H4 (cell line): ENCODE measurements at regions not wholly inside any gene's neighbourhood (a gene's known extent, or its start where the extent isn't known, plus 50 kb on each side); places are given as distances from the start of the nearest gene placed in this dataset.

ENCODE experiments used
- DNase-seq: peaks from one replicate; pipeline ENCODE4 v3.0.0-alpha.2; 2015; ENCODE audit warnings: low spot score

DNA sequence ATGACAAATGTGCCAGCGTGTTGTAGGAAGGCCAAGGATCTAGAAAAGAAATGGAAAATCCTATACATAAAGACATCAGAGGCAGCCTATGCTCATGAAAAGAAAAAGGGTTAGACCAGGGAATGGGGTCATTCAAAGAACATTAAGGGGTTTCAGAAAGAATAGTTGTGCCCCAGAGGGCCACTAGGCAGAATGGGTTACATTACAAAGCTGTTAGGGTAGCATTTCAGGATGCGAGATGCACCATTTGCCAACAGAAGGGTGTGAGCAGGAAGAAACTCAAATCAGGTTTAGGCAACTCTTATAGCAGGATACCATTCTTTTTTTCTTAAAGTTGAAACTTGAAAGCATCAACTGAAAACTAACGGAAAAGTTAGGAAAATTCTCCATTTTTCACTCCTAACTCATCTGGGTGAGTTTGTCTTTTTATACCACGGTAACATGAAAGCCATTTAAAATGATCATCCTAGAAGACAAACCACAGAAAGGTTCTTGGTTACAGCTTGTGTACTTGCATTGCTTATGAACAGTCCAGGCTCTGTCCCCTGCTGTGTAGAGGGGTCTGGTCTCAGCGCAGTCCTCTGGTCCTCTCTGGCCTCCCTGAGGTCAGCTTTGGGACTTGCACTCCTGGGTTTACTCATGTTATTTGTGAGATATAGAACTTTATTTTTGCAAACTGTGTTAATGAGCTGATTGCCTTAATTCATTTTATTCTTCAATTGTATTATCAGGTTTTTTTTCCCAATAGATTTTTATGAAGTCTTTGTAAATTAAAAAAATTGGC lies 209.1 kb downstream of the DACT1 start:
- DNase-seq, result no peak

DNA sequence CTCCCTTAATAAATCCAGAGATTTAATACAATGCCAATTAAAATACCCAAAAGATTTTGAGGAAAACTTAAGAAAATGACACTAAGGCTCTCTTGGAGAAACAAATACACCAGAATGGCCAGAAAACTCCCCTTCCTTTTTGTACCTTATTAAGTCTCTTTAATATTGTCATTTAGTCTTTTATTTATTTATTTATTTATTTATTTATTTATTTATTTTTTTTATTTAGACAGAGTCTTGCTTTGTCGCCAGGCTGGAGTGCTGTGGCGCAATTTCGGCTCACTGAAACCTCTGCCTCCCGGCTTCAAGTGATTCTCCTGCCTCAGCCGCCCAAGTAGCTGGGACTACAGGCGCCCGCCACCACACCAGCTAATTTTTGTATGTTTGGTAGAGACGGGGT lies 210.6 kb downstream of the DACT1 start:
- no peak for DNase-seq

DNA sequence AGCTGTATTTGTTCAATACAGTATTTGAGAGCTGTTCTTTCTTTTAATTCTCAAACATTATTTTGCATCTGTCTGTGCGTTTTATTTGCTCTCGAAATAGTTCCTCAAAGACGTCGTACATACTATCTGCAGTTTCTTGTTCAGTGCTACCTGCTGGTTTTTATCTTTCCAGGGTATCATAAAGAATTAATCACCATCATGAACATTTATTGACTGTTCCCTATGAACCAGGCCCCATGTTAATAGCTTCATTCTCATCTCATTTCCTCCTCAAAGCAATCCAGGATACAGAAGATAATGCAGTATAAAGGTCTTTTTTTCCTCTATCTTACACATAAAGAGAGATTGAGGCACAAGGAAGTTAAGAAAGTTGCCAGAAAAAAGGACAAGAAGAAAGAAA lies 211.8 kb downstream of the DACT1 start:
- DNase-seq, result no peak

- DNase-seq, result no peak
Observed at GRCh38 chr14:58850011-58850410, 212.2 kb downstream of the DACT1 start.

DNA sequence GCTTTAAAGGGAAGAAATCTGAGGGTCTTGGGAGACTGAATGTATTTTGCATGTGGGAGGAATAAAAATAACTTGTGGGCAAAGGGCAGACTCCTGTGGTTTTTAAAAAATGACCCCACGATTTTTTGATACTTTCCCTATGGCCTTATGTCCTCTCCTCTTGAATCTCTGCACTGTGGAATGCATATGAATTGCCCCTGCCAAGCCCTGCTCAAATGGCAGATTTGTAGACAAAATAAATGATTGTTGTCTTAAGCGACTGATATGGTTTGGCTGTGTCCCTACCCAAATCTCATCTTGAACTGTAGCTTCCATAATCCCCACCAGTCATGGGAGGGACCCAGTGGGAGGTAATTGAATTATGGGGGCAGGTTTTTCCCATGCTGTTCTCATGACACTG lies 223.8 kb downstream of the DACT1 start:
- no peak for DNase-seq

DNA sequence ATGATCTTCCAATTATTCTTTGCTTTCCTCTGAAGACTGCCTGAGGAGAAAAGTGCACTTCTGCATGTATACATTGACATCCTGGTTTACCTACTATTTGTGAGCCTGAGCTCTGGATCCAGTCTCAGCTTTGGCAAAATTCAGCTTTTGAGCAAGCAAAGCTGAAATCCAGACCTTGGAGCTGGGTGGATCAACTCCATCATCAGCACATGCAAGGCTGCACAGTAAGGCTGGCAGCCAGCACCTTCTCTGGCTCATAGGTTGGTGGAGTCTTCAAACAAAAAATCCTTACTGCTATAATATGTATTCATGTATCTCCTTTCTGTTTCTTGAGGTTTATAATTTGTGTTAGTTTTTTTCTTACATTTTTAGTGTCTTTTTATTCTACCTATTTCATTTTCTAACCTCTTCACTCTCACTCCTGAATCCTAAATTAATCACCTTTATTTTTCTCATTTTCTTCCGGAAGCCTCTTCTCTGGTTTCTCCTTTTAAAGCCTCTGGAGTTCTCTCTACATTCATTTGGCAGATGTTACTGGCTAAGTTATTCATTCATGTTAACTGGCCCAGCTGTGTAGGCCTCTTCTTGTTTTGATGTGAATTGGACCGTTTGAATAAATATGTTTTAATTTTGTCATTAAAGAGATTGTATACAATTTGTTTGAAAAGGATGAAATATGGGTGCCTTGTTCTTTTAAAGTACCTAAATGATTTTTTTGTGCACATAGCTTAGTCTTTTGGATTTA lies 224.8 kb downstream of the DACT1 start:
- DNase-seq, result no peak

DNA sequence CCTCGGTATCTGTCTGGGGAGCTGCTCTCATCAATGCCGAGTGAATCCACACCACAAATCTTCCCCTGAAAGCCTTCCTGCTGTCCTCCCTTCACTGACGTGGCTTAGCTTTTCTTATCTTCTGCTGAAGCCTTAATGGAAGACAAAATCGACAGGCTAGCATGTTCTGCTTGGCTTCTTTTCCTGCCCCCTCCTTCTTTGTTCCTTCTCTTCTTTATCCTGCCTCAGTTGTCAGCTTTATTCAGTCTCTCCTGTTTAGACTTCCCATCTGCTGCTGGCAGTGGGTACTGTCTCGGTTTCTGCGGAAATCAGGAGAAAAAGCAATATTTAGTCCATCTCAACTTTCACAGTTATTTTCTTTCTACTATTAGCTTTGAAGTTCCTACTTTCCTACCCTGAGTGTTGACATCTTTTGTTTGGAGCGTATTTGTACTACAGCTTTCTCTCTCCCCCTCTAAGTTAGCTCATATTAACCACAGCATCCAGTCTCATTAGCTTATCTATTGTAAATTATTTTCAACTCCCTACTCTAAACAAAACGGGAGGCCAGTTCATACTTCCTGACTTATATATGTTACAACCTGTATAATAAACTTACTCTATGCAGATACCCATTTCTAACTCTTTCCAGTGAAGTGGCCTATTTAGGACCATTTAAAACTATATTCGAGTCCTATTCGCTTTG lies 226.0 kb downstream of the DACT1 start:
- no peak for DNase-seq

- DNase-seq, result peak; percentile 59
Observed at GRCh38 chr14:58864751-58865513, 227.2 kb downstream of the DACT1 start.

DNA sequence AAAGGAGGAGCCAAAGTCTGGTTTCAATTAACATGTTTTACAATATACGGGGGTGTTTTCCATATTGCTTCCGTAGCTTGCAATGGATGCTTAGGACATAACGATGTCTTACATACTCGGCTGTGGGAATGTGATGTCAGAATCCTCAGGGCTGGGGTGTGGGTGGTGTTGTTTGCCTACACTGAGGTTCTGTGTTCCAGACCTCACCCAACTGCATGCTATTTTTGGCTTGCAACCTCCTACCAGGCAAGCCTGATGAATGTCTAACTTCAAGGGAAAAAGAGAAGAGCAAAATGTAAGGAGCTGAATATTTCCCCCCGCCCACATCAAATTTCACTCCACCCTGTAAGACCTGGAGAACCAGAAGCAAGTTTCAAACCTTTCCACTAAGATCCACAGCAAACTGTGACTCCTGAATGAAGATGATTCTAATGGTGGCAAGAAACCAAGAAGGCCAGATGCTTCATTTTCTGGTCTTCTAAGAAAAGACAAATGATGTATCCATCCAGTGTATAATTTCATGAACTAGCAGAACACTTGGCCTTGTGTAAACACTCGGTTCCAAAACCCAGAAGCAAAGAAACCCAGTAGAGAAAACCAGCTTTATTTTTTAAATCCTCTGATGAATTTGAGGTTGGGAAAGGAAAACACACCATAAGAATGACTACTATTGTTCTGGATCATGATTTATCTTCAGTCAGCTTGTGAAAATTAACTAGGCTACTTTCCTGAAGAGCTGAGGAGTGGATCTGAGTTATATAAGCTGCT lies 227.9 kb downstream of the DACT1 start:
- no peak for DNase-seq

DNA sequence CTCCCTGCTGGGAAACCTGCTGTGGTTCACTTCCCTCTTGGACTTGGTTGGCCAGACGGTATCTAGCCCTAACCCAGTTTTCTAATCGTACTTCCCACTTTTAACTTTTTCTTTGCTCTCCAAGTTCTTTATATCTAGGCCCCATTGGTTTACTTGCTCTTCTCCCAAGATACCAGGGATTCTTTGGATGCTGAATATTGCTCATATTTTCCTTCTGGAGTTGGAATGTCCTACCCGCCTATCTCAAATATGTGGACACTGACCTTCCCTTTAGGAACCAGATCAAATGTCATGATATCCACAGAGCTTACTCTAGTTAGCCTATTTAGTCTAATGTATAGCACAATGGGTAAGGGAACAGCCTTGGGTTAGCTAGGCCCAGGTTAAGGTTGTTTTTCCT lies 228.6 kb downstream of the DACT1 start:
- DNase-seq, result no peak

GRCh38 chr14:58870961-58871360 lies 233.2 kb downstream of the DACT1 start:
- no peak for DNase-seq

DNA sequence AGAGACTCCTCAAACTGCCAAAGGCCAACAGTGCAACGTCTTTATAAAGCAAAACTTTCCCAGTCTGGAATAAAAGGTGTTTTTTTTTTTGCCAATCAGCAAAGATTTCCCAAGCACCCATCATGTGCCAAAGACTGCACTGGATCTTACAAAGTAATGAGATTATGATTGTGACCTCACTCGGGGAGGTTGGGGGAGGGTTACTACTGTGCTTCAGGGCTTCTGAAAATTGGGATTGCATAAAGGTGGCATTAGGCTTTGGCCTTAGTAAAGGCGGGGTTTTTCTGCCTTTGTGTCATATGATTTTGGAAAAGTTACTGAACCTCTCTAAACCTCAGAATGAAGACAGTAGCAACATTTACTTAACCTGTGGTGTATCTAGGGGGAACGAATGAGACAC lies 233.8 kb downstream of the DACT1 start:
- DNase-seq, result no peak

DNA sequence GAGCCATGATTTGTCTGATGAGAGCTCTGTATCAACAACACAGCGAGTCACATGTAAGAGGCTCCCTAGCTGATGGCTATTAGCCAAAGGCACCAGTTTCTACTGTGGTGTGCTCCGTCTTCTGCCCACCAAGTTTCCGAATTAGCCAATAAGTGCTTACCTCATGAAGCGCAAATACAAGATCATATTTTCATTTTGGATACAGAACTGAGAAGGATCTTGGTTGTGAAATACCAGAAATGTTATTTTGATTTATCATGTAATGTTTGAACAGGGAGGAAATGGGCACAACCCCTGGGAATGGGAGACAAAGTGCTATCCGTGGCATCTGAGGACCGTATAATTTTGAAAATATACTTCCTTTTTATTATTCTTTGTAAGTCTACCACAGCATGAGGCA lies 234.3 kb downstream of the DACT1 start:
- no peak for DNase-seq

DNA sequence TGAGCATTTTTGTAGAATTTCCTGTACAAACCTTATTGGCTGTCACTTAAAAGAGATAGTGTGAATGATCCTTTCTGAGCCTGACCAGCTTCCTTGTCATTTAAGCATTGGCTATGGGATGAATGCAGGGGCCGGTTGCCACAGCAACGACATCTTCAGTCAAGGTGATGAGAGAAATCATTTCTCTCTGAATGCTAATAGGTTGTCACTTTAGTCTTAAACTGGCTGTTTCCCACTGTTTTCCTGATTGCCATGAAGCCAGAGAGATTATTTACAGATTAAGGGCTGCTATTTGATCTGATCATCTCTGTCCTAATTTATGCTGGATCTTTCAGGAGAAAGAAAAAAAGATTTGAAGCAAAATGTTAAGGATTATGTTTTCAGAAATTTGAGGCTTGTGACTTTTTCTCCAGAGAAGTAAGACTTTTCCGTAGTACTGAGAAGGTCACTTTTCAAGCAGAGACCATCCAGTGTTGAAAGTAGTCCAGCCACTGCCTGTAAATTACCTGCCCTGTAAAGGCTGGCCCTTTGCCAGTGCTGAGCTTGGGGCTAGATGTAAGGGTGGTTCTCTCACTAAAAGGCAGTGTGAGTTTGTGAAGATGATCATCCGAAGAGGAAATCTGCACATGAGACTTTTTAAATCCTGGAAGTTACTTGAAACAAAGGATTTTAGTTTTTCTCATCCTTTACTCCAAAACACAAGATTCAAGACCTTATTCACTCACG lies 235.6 kb downstream of the DACT1 start:
- DNase-seq, result no peak

DNA sequence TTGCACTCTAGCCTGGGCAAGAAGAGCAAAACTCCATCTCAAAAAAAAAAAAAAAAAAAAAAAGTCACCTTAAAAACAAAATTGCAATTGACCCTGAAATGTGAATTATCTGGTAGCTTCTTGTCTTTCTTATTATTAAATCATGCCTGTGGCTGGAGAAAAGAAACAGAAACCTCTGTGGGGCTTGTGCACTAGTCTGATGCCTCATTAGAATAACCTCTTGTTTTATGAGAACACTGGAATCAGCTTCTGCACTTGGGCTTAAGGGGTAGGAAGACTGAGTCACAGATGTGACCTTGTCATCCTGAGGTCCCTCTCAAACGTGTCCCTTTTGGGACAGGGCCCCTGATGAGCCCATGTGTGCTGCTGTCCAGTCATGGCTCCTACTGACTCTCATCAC lies 237.9 kb downstream of the DACT1 start:
- DNase-seq, result no peak

- no peak for DNase-seq
Observed at GRCh38 chr14:58876608-58877007, 238.8 kb downstream of the DACT1 start.

DNA sequence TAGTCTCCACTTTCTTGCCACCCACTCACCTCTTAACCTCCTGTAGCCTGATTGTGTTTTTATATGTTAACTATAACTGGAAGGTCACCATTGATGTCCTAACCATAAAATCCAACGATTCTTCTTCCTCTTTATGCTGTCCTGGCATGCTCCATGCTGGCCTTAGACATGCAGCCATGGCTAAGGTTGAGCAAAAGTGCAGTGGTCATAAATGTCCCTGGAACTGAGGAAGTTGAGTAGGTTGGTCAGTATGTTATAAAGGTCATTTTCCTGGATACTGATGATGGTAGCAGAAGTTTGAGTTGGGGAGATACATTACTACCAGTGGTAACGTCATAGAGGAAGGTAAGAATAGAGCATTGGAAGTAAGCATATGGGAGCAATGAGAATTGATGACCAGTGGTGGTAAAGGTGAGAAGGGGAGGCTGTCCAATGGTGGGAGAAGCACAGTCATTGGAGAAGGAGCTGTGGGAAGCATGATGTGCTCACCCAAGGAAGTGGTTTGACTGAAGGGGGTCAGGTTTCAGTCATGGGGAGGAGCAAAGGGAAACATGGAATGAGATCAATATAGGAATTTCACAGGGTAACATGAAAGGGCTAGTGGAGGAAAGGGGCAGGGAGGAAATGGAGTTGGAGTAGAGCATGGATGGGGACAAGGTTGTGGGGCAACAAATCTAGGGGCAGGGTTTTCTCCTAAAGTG lies 240.8 kb downstream of the DACT1 start:
- DNase-seq, result peak; percentile 33

DNA sequence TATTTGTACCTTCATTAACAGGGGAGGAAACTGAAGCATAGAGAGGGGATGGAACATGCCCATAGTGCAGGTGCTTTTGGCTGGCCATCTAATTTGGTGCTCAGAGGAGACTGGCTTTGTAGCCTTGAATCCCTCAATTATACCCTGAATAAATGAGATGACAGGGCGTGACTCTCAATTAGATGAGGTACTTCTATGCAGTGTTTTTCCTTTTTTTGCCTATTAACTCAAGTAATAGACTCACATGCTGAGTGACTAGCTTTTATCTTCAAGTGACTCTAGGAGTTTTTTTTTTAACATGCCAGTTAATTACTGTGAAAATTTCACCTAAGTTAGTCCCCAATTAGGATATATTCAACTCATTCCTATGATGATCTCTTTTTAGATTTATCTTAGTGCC lies 243.7 kb downstream of the DACT1 start:
- DNase-seq, result no peak

DNA sequence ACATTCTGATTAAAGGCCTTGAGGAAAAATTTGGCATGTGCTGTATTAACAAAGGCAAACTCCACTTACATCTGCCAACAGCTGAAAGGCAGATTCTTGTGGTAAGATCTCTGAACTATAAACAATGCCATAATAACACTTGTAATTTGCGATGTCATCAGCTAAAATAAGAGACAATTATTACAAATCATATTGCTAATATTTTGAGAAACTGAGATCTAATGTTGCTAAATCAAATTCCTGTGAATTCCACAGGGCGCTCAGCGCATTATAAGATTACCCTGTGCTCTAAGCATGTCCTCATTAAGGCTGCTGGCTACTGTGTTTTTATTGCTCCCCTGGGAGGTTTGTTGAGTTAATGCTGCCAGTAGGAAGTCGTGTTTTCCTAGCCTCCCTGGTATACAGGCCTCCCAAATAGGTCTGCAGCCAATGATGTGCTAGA lies 244.8 kb downstream of the DACT1 start:
- peak; percentile 55 for DNase-seq

- no peak for DNase-seq
Observed at GRCh38 chr14:58884442-58884841, 246.7 kb downstream of the DACT1 start.
